ENCODE measurements at regions not wholly inside any gene's neighbourhood (a gene's known extent, or its start where the extent isn't known, plus 50 kb on each side); places are given as distances from the start of the nearest gene placed in this dataset.

- TF ChIP-seq POLR2A (IDR thresholded peaks at IDR 0.05) = no peak
- TF ChIP-seq CTCF (IDR thresholded peaks at IDR 0.05) = no peak
Measured at GRCh38 chr11:95682552-95682951, 107.0 kb downstream of the FAM76B start.

Data from transverse colon (tissue), 3 donors.